ENCODE measurements at regions not wholly inside any gene's neighbourhood (a gene's known extent, or its start where the extent isn't known, plus 50 kb on each side); places are given as distances from the start of the nearest gene placed in this dataset.
"Not testable (repeated sequence)": the region's sequence is repeated elsewhere in the genome, so short reads cannot be mapped to it uniquely, and the experiment has no call there.

DNA sequence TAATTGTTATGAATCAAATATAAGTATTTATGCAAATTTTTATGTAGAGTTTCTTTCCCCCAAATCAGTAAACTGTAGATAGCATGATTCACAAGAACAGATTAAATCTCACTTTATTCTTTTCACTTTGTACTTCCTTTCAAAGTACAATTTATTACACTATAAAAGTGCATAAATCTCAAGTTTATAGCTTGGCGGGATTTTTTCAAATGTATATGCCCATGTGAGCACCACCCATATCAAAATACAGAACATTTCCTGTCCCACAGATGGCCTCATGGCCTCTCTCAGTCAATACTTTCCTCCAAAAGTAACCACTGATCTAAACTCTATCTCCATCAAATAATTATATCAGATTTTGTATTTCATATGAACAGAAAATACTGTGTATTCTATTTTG is 196.1 kb upstream of the THRB start:
- intact Hi-C loops (cut with micrococcal nuclease) = no loop called here
- Histone ChIP-seq H3K9ac (ENCODE audit: insufficient read depth, low read length, poor library complexity, severe bottlenecking) (no peak overlapping the region), H3K27me3 (ENCODE audit: control insufficient read depth in 2 of 2, insufficient read depth in 2 of 2, low read length in 2 of 2) (peaks cover 0 to 3% of the 10 kb centered on the region in 2 donors), H3K27ac (ENCODE audit: low read depth in 1 of 2, low read length in 2 of 2) (no peak overlapping the region), H3K4me1 (ENCODE audit: control insufficient read depth in 1 of 2, insufficient read depth in 2 of 2, low read length in 2 of 2) (no peaks in the 10 kb centered on the region), H2AFZ (ENCODE audit: insufficient read depth, low read depth, low read length, poor library complexity, severe bottlenecking) (no peak overlapping the region), H3K9me3 (replicated peaks in 1 of 2; ENCODE audit: control insufficient read depth in 1 of 2, insufficient read depth in 1 of 2, low read length in 2 of 2) (no peaks in the 10 kb centered on the region), H4K20me1 (ENCODE audit: insufficient read depth, low read length) (no peaks in the 10 kb centered on the region), H3K79me2 (ENCODE audit: insufficient read depth, low read length) (no peaks in the 10 kb centered on the region), H3K4me3 (replicated peaks in 1 of 3; ENCODE audit: low read depth in 2 of 3, low read length in 3 of 3) (no peak overlapping the region), H3K36me3 (replicated peaks in 1 of 2; ENCODE audit: control insufficient read depth in 1 of 2, insufficient read depth in 2 of 2, low read length in 2 of 2) (no peaks in the 10 kb centered on the region), H3K4me2 (replicated peaks; ENCODE audit: extremely low read depth, low read length, poor library complexity, severe bottlenecking) (no peak overlapping the region)
- no peak for TF ChIP-seq CTCF (IDR thresholded peaks at IDR 0.05)
- WGBS (ENCODE audit: insufficient coverage) = 100% methylated on average over 1 of the region's 1 CpG
- no peak for DNase-seq
- no peak overlapping the region for H3K27ac Mint-ChIP-seq
- H3K9me3 Mint-ChIP-seq = peaks cover 0 to 5% (median 0%) of the 10 kb centered on the region in 7 donors
- H3K27me3 Mint-ChIP-seq (ENCODE audit: low read depth in 3 of 3) = peaks cover 0 to 3% (median 0%) of the 10 kb centered on the region in 3 donors
- H3K4me3 Mint-ChIP-seq = no peak overlapping the region
- H3K36me3 Mint-ChIP-seq = no peaks in the 10 kb centered on the region
- H3K4me1 Mint-ChIP-seq = peaks cover 4% of the 10 kb centered on the region

DNA sequence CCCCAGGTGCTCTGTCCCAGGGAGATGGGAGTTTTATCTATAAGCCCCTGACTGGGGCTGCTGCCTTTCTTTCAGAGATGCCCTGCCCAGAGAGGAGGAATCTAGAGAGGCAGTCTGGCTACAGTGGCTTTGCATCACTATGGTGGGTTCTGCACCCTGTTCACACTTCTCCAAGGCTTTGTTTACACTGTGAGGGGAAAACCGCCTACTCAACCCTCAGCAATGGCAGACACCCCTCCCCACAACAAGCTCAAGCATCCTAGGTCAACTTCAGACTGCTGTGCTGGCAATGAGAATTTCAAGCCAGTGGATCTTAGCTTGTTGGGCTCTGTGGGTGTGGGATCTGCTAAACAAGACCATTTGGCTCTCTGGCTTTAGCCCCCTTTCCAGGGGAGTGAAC is 204.4 kb upstream of the THRB start:
- WGBS (ENCODE audit: insufficient coverage) = no CpG with 5 or more reads among the region's 1 CpG
- H3K79me2 ChIP-seq (ENCODE audit: insufficient read depth, low read length); H3K9ac ChIP-seq (ENCODE audit: insufficient read depth, low read length, poor library complexity, severe bottlenecking); H2AFZ ChIP-seq (ENCODE audit: insufficient read depth, low read depth, low read length, poor library complexity, severe bottlenecking); H3K4me2 ChIP-seq (replicated peaks; ENCODE audit: extremely low read depth, low read length, poor library complexity, severe bottlenecking); H3K36me3 Mint-ChIP-seq; H4K20me1 ChIP-seq (ENCODE audit: insufficient read depth, low read length); H3K4me3 ChIP-seq (replicated peaks in 1 of 3; ENCODE audit: low read depth in 2 of 3, low read length in 3 of 3); H3K27ac Mint-ChIP-seq; H3K4me1 Mint-ChIP-seq; H3K27me3 ChIP-seq (ENCODE audit: control insufficient read depth in 2 of 2, insufficient read depth in 2 of 2, low read length in 2 of 2); intact Hi-C loops (cut with micrococcal nuclease); H3K9me3 Mint-ChIP-seq; H3K27ac ChIP-seq (ENCODE audit: low read depth in 1 of 2, low read length in 2 of 2); H3K4me3 Mint-ChIP-seq; H3K4me1 ChIP-seq (ENCODE audit: control insufficient read depth in 1 of 2, insufficient read depth in 2 of 2, low read length in 2 of 2); H3K27me3 Mint-ChIP-seq (ENCODE audit: low read depth in 3 of 3); DNase-seq; H3K36me3 ChIP-seq (replicated peaks in 1 of 2; ENCODE audit: control insufficient read depth in 1 of 2, insufficient read depth in 2 of 2, low read length in 2 of 2); H3K9me3 ChIP-seq (replicated peaks in 1 of 2; ENCODE audit: control insufficient read depth in 1 of 2, insufficient read depth in 1 of 2, low read length in 2 of 2): not testable (repeated sequence)

Data from CD14-positive monocyte (primary cell).